Activated CD4-positive, alpha-beta T cell treated with anti-CD3 and anti-CD28 coated beads, Interleukin-10, Interleukin-2, amounts not matched to agents 100 ng/mL and 50 ng/mL, durations not matched to agents 16 hours and 8 hours (primary cell): ENCODE measurements at regions not wholly inside any gene's neighbourhood (a gene's known extent, or its start where the extent isn't known, plus 50 kb on each side); places are given as distances from the start of the nearest gene placed in this dataset.

Experiments used
- DNase-seq: peaks from one replicate; pipeline ENCODE4 v3.0.0-alpha.2; 2020

DNA sequence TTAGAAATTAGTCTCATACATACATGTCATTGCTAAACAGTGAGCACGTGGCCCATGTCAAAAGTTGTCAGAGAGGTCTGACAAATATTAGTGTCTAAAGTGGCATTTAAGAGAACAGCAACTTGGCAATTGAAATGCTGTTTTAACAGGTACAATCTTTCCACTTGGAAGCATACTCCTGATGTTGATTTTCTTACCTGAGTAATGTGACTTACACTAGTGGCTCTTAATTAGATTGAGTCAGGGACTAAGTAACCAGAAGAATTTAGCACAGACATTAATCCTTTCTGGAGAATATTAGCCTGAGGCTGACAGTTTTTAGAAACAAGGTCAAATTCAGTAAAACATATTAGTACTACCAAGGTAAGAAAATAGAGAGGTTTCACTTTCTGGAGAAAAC is 357.0 kb upstream of the ZNF608 start:
- DNase-seq: no peak

DNA sequence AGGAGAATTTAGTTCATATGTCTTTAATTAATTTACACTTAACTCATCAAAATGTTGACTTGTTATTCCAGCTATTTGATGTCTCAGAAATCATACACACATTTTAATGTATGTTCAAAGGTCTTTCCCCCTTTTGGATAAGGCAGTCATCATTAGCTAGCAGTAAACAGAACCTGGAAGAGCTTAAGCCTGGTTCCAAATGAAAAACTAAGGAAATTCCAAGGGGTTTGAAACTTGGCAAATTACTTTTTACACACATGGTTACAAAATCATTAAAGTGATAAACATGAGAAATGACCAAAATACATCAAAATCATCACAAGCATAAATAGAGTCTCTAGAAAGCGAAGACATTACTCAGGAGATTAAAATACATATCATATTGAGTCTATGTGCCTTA is 359.8 kb upstream of the ZNF608 start:
- DNase-seq: no peak

DNA sequence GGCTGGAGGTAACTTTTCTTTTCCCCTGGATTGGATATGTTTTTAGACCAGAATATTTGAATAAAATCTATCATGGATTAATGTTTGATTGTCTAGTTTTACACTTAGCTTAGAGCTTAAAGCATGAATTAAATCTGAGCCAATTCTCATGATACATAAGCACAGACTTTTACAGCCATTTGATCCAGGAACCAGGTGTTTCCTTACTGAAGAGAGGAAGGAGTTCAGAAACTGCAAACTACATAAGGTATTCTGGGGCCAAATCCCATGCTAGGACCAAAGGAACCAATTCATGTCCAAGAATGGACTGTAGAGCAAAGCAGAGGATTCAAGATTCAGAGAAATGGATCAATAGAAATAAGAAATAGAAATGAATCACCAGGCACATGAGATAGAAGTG is 360.4 kb upstream of the ZNF608 start:
- DNase-seq: no peak

DNA sequence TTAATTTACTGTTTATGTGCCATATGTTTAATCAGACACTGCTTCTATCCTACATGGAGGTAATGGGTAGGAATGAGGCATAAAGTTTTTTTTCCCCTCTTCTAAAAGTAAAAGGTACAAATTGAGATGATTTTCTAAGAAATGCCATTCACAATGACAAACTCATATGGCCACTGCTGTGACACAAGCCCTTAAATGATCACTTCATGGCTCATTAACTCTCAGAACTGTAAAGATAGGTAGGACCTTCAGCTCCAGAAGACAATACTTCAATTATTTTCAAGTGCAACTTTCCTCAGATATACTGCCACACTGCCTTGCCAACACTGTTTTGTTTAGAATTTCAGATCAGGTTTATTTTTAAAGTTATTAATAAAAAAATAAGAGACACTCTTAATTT is 362.9 kb upstream of the ZNF608 start:
- no peak for DNase-seq

DNA sequence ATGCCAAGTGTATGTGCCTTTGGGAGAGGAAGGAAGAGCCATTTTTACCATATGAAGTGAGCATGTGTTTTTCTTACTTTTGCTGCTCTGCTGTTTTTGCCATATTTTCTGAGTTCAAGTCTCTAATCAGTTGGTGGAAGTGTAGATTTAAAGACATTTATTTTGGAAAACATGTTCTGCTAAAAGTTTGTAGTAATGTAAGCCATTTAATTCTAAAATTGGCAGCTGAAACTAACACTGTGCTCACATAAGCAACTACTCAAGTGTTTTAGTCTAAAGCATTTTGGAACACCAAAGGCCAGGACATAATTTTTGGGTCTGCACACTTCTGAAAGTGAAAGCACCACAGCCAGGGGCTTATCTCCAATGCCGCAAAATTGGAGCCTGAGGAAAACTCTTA is 363.4 kb upstream of the ZNF608 start:
- no peak for DNase-seq

DNA sequence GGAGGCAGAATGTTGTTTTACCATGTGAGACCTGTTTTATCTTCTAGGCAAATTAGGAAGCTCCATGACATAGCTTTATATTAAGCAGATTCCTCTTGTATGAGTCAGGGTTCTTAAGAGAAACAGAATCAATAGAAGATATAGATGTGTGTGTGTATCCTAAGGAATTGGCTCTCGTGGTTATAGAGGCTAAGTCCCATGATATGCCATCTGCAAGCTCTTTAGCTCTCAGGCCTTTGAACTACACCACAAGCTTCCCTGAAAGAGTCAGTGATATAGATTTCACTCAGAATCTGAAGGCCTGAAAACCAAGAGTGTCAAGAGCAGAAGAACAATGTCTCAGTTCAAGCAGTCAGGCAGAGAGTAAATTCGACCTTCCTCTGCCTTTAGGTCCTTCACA is 365.8 kb upstream of the ZNF608 start:
- no peak for DNase-seq

DNA sequence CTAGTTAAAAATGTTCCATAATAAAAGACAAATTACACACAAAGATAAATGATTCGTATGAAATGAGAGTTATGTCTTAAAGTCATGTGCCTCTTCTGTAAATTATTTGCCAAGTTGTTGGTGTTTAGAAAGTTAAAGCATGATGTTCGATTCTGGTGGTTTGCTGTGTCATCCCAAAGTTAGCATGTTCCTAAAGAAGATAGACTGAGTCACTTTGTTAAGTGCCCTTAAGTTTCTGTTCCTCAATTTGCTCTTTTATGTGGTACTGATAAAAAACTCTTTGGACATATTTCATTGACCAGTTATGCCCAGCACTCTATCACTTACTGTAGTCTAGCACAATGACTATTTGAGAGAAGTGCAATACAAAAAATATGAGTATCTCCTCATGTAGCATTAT is 366.9 kb upstream of the ZNF608 start:
- DNase-seq: no peak

DNA sequence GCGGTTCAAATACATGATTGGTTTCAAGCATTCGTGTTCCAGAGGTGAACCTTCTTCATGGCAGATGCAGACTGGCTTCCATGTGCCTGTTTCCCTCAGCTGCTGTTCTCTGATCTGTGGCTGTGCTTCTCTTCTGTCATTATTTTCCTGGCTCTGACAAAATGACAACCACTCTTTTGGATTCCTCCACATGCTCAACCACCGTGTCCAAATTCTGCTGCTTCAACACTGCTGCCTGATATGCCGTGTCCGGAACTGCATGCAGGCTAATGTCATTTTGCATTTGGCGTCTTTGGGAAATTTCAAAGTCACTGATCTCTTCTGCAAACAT is 368.7 kb upstream of the ZNF608 start:
- DNase-seq: no peak

DNA sequence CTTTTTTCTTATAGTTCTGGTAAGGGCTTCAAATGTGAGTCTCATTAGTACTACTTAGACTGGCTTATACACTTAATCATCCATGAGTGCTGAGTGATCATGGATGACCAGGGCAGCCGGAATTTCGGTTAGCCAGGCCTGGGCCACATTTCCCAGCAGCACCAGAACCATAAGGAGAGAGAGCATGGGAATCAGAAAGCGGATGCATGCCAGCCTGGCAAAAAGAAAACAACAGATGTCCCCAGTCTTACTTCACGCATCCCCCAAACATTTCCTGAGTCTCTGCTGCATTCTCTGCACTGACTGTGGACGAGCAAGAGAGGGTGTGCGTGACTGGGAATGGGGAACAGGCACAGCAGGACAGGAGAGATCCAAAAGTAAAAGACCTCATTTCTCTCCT is 371.1 kb upstream of the ZNF608 start:
- no peak for DNase-seq

DNA sequence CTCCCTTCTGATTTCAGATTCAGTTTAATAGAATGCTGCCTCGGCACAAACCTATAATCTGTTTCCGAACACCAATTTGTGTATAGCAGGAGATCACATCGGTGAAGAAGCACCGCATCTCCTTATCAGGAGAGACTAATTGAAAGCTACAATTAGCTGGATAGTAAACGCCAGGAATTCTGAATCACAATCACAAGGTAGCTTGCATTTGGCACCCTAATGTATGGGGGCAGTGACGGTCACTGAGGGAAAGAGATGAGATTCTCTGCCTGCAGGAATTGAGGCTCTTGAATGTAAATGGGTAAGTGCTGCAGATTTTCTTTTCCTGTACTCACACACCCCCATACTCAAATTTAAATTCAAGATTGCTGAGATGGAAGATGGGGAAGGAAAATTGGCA is 373.6 kb upstream of the ZNF608 start:
- DNase-seq: no peak

DNA sequence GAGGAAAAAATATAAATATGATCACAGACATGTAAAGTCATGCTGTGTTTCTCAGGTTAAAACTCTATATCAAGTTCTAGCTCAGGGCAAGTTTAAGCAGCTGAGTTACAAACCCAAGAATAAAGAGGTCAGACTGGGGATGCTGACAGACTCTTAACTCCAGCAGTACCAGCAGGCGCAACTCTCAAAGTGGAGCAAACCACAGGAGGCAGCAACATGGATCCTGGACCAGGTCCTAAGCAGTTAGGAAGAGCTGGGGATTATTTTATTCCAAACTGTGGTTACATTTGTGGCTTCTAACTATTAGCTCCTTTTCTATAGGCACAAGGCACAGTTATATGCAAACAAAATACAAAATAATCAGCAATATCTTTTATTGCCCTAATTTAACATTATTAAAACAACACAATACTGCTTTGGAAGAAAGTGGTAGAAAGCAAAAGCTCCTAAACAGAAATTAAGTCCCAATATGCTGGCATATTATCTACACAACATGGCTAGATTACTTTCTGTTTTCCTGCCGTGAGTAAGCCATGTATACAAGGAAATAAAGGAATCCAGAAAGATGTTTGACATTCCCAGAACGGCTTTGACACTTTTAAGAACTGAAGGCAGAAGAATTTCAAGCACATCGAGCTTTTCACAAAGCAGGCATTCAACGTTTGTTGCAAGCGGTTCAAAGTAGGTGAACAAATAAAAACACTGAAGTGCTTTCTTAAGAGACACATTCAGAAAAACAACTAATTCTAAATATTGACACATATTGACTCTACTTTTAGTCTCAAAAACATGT is 378.8 kb upstream of the ZNF608 start:
- no peak for DNase-seq

DNA sequence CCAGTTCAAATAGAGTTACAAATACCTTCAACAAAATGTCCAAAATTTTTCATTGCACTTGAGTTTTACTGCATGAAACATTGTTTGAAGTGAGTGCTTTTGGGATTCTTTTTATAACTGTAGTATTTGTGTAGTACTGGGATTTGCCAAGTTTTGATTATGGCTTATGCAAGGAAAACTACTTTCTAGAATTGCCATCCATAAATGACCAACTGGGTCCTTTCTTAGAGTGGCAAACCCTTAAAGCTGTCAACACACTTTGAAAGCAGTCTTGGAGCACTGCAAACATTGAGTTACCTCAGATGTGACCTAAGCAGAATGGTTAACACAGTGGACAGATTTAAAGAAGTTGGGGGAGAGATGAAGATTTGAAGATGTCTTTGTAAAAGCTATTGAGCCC is 379.6 kb upstream of the ZNF608 start:
- DNase-seq: no peak

DNA sequence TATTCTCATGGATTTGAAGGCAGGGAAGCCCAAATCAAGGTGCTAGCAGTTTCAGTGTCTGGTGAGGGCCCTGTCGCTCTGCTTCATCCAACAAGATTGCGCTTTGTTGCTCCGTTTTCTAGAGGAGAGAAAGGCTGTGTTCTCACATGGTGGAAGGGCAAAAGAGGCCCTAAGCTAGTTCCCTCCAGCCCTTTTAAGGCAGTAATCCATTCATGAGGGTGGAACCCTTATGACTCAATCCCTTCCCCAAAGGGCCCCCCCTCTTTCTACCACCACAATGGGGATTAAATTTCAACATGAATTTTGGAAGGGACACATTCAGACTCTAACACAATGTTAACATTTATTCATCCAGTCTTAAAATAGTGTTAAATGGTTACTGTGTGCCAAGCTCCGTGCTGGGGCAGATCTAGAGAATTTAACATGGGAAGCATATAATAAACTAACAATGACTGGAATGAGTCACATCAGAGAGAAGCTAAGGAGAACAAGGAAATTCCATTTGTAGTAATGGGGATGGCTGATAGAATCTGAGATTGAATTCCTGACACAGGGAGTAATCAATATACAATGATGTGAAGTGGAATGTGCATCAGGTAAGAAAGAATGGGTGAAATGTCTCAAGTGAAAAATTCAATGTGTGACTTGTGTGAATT is 382.8 kb upstream of the ZNF608 start:
- no peak for DNase-seq

DNA sequence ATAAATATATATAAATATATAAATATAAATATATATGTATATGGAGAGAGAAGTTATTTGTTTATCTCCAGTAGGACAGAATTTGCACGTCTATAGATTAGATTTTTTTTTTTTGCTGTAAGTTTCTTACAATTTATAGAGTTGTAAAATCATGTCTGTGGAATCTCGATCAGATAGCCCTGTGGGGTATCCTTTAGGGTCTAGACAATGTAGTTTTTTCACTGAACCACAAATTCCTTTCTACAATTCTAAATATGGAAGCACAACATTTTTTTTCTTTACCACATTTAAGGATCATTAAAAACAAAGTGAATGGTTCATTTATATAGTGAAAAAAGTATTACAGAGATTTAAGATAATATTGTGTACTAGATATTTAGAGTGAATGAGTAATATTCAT is 384.2 kb upstream of the ZNF608 start:
- DNase-seq: no peak

DNA sequence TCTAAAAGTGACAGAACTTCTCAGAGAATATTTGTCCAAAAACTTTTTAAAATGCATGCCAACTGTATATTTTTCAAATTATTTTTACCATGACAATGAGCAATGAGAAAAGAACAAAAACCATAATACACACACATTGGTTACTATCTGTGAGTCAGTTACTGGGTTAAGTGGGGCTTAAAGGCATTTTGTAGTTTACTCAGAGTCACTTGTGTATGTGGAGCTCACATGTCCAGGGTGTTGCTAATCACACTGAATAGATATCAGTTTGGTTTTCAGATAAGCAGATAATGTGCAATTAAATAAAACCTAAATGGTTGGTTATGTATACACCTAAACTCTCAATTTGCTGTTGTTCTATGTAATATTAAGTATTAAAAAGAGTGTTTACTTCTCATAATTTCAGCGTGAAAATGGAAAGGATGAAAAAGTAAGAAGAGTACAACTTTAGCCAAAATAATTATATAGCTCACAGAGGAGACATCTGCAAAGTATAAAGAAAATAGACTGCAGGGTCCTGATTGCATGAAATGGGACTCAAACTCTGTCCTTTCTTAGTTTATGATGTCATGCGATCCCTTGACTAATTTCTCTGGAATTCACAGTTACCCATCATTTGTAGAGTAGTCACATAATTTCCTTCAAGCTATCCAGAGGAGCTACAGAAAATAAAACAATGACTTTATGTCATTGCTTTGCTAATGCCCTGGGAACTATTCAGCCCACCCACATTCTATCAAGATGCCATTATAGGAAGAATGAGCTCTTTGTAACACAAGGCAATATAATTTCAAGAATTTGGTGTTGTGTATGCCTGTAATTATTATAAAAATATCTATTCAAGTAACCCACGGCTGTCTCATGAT is 388.0 kb upstream of the ZNF608 start:
- DNase-seq: no peak

DNA sequence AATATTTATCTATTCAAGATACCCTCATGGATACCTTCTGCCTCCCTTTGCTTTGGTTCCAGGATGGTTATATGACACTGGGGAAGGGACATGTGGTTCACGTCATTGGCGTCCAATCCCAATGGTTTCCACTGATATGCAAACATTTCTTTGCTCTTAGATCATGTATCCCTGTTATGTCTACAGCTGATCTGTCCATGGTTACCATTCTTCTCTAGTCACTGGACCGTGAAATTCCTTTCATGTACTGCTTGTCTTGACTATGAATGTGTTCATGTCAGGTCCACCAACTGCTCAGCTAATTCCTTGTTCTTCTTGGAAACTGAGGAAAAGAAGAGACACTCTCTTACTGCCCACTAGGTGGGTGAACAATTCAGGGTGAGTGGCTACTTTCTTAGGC is 391.1 kb upstream of the ZNF608 start:
- DNase-seq: no peak

DNA sequence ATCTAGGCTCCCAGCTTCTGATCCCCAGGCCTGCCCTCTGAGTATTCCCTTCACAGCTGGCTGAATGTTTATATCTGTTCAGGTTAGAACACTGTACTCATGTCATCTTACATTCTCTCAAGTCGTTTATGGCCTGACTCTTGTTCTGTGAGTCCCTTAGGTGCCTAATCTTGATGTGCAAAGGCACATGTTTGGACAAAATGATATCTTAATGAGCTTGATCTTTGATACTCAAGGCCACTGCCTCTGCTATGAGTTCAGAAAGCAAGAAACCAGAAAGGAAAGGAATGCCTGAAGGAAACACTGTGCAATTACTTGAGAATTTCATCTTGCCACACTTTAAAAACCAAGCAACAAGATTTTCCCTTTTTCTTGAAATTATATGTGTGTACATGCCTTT is 391.8 kb upstream of the ZNF608 start:
- DNase-seq: no peak

DNA sequence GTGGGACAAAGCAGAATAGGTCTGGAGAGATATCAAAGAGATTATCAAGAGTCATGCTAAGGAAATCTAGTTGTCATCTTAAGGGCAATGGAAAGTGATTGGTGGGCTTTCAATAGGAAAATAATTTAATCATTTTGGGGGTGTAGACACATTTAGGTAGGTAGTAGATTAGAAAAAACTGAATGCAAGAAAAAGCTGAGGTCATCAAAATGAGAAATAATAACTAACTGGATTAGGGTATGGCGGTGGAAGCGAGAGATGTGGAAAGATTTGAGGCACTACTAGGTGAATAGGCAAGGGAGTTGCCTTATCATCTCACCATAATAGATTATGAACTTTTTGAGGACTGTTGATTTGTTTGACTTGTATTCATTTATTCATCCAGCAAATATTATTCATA is 393.2 kb upstream of the ZNF608 start:
- DNase-seq: no peak

DNA sequence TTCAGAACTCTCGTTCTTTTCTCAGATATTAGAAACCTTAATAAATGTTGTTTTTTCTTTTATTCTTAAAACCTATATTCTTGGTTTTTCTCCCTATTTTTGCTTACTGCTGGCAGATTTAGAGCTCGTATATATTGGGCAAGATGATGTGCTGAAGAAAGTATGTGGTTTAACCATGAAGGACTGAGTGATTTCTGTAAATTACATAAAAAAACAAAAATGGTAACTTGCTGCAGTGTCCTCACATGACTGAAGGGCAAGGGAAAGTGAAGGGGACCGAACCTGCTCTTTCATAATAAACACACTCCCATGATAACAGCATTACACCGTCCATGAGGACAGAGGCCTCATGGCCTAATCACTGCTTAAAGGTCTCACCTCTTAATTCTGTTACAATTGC is 393.8 kb upstream of the ZNF608 start:
- DNase-seq: no peak

DNA sequence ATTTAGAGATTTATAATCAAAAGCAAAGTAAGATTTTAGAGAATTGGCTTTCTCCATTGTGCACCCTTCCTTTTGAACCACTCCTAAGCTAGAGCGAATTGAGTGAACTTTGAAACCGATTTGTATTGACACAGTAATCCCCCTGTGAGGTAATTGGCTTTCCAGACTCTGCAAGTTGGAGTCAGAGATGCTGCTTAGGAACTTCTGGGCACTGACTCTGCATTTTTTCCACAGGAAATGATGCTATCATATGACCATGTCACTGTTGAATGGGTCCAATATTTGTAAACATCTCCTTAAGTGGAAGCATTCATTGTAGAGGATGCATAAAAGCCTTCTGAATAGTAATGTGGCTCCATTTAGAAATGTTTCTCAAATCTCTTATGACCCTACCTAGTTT is 394.4 kb upstream of the ZNF608 start:
- DNase-seq: no peak

DNA sequence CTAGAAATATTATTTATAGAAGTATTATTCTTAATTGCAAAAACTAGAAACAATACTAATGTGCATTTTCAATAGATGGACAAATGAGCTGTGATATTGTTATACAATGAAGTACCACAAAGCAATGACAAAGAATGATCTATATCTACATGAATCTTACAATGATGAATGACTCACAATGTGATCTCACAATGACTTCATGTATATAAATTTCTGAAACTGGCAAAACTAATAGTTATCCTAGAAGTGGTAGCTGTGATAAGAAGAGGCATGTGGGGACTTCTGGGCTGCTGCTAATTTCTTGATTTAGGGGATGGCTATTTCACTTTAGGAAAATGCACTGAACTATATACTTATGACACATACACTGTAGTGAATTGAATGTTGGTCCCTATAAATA is 396.0 kb upstream of the ZNF608 start:
- DNase-seq: no peak

DNA sequence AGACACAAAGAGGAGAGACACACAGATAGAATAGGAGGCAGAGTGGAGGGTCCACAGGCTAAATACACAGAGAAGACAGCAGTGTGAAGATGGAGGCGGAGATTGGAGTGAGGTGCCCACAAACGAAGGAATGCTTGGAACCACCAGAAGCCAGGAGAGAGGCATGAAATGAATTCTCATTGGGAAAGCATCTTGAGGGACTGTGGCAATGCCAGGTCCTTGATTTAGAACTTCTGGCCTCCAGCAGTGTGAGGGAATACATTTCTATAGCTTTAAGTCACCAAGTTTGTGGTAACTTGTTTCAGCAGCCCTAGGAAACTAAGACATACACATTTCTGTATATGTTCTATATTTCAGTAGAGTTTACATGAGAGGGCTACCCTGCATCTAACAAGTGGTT is 396.6 kb upstream of the ZNF608 start:
- no peak for DNase-seq

DNA sequence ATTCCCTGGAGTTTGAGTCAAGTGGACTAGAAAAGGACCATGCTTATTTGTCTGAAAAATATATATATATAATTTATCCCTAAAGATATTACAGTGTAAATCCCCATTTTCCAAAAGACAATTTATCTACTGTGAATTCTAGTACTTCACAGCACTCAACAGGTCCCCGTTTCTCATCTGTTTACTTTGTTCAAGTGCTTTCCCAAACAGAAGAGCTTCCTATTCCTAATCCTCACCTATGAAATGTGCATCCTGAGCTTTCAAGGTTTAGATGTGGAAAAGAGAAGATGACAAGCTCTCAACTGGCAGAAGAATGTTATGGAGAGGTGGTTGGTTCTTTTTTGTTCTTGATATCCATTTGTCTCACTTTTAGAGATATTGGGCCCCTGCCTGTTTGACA is 401.6 kb upstream of the ZNF608 start:
- DNase-seq: no peak

DNA sequence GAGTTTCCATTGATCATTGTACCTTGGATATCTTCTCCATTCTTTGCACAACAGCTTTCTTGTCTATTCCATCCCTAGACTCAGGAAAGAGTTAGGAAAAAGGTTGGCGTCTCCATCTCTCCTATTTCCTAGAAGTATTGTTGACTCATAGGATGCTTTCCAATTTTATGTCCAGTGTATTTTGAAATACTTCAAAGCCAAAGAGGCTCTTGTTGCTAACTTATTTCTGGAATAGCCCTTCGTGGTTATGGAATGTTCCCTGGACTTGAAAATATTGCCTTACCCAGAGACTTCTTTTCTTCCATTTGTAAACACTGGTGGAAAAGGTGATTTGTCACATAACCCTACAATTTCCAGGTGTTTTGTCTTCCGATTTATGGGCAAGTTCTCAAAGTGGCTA is 402.3 kb upstream of the ZNF608 start:
- DNase-seq: no peak
